GM21360 (cell line): ENCODE measurements at regions not wholly inside any gene's neighbourhood (a gene's known extent, or its start where the extent isn't known, plus 50 kb on each side); places are given as distances from the start of the nearest gene placed in this dataset.
"Not testable (repeated sequence)": the region's sequence is repeated elsewhere in the genome, so short reads cannot be mapped to it uniquely, and the experiment has no call there.

Source experiments
- ATAC-seq: cut with Tn5 transposase; IDR thresholded peaks from one replicate; pipeline ENCODE4 v1.9.1; 2021; ENCODE audit warnings: mild to moderate bottlenecking, moderate library complexity; ENCODE audit not compliant: unreplicated experiment

- ATAC-seq = no peak
Observed at GRCh38 chr10:63003816-63004453, 129.2 kb upstream of the NRBF2 start.

- ATAC-seq = no peak
Observed at GRCh38 chr10:62996925-62997324, 136.2 kb upstream of the NRBF2 start.

- no peak for ATAC-seq
Observed at GRCh38 chr10:62996516-62996915, 136.6 kb upstream of the NRBF2 start.

- ATAC-seq = no peak
Observed at GRCh38 chr10:62993121-62993520, 140.0 kb upstream of the NRBF2 start.

- peak; percentile 74 for ATAC-seq
Observed at GRCh38 chr10:62992145-62992721, 140.9 kb upstream of the NRBF2 start.

GRCh38 chr10:62990126-62990525 is 143.0 kb upstream of the NRBF2 start:
- ATAC-seq = no peak

GRCh38 chr10:62985807-62986600 is 147.1 kb upstream of the NRBF2 start:
- ATAC-seq = no peak

- ATAC-seq = no peak
Observed at GRCh38 chr10:62981096-62981495, 152.0 kb upstream of the NRBF2 start.

GRCh38 chr10:62980687-62981086 is 152.4 kb upstream of the NRBF2 start:
- ATAC-seq = no peak

- no peak for ATAC-seq
Observed at GRCh38 chr10:62979921-62980320, 153.2 kb upstream of the NRBF2 start.

GRCh38 chr10:62978482-62978881 is 154.6 kb upstream of the NRBF2 start:
- no peak for ATAC-seq

- not testable (repeated sequence) for ATAC-seq
Observed at GRCh38 chr10:62974795-62975194, 158.3 kb upstream of the NRBF2 start.

GRCh38 chr10:62972103-62972502 is 155.9 kb upstream of the EGR2 start:
- ATAC-seq = no peak

GRCh38 chr10:62964026-62964425 is 147.9 kb upstream of the EGR2 start:
- no peak for ATAC-seq

- ATAC-seq = no peak
Observed at GRCh38 chr10:62961951-62962523, 145.9 kb upstream of the EGR2 start.

GRCh38 chr10:62960416-62960815 is 144.2 kb upstream of the EGR2 start:
- no peak for ATAC-seq

GRCh38 chr10:62959553-62959952 is 143.4 kb upstream of the EGR2 start:
- ATAC-seq = no peak

GRCh38 chr10:62958980-62959379 is 142.8 kb upstream of the EGR2 start:
- no peak for ATAC-seq

- ATAC-seq = no peak
Observed at GRCh38 chr10:62946278-62946677, 130.1 kb upstream of the EGR2 start.

GRCh38 chr10:62939698-62940097 is 123.5 kb upstream of the EGR2 start:
- ATAC-seq = no peak

- ATAC-seq = no peak
Observed at GRCh38 chr10:62938672-62939071, 122.5 kb upstream of the EGR2 start.

GRCh38 chr10:62937674-62938073 is 121.5 kb upstream of the EGR2 start:
- no peak for ATAC-seq
